ENCODE measurements at regions not wholly inside any gene's neighbourhood (a gene's known extent, or its start where the extent isn't known, plus 50 kb on each side); places are given as distances from the start of the nearest gene placed in this dataset.

DNA sequence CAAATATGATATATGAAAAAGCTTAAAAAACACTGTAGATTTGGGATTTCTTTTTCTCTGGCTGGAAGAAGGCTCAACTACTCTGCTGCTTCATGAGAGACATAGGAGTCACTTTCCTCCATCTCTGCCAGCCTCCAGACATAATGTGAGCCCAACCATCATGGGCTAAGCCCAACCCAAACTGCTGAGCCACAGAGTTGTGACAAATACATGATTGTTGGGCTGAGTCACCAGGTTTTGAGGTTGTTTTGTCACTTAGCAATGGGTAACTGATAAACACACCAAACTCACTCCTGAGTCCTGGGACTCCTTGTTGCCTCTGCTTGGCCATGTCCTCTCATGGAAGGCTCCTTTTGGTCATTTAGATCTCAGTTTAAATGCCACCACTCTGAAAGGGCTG lies 381.8 kb upstream of the FZD8 start:
- Histone ChIP-seq H3K27me3 (no peaks in the 10 kb centered on the region), H3K36me3 (ENCODE audit: low read depth, missing control alignments) (no peaks in the 10 kb centered on the region), H3K4me1 (no peaks in the 10 kb centered on the region), H3K27ac (no peak overlapping the region), H3K4me3 (no peak overlapping the region), H3K9me3 (no peaks in the 10 kb centered on the region)
- intact Hi-C loops (cut with DNase I; ENCODE audit: low total_unique reads), result no loop called here
- no peak for DNase-seq
- TF ChIP-seq, protein P1, sequence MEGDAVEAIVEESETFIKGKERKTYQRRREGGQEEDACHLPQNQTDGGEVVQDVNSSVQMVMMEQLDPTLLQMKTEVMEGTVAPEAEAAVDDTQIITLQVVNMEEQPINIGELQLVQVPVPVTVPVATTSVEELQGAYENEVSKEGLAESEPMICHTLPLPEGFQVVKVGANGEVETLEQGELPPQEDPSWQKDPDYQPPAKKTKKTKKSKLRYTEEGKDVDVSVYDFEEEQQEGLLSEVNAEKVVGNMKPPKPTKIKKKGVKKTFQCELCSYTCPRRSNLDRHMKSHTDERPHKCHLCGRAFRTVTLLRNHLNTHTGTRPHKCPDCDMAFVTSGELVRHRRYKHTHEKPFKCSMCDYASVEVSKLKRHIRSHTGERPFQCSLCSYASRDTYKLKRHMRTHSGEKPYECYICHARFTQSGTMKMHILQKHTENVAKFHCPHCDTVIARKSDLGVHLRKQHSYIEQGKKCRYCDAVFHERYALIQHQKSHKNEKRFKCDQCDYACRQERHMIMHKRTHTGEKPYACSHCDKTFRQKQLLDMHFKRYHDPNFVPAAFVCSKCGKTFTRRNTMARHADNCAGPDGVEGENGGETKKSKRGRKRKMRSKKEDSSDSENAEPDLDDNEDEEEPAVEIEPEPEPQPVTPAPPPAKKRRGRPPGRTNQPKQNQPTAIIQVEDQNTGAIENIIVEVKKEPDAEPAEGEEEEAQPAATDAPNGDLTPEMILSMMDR (IDR thresholded peaks at IDR 0.05), result no peak
- TF ChIP-seq POLR2A (IDR thresholded peaks at IDR 0.05), result no peak

DNA sequence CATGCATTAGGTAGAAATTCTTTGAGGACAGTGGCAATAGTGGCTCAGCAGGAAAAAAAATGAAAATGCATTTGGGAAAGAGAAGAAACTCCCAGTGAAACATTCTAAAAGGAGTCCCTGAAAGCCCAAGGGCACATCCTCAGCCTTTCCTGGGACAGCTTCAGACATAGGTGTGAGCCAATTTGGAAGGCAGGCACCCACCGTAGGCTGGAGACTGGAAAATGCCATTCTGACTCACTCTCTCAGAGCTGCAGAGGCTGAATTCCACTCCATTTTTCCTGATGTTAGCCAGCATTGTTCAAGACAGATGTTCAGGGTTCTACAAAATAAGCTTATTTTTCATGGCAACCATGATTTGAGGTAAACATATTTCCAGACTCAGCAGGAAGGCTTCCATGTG lies 379.0 kb upstream of the FZD8 start:
- intact Hi-C loops (cut with DNase I; ENCODE audit: low total_unique reads), result no loop called here
- whole genome bisulfite sequencing, 2 donors, result 0 to 4% methylated on average over 1 of the region's 1 CpG
- no peak for DNase-seq
- TF ChIP-seq, protein P1 (IDR thresholded peaks at IDR 0.05), result no peak
- TF ChIP-seq POLR2A (IDR thresholded peaks at IDR 0.05), result no peak
- Histone ChIP-seq H3K27me3 (no peaks in the 10 kb centered on the region), H3K36me3 (ENCODE audit: low read depth, missing control alignments) (no peaks in the 10 kb centered on the region), H3K4me3 (no peak overlapping the region), H3K4me1 (no peaks in the 10 kb centered on the region), H3K27ac (no peak overlapping the region), H3K9me3 (no peaks in the 10 kb centered on the region)

DNA sequence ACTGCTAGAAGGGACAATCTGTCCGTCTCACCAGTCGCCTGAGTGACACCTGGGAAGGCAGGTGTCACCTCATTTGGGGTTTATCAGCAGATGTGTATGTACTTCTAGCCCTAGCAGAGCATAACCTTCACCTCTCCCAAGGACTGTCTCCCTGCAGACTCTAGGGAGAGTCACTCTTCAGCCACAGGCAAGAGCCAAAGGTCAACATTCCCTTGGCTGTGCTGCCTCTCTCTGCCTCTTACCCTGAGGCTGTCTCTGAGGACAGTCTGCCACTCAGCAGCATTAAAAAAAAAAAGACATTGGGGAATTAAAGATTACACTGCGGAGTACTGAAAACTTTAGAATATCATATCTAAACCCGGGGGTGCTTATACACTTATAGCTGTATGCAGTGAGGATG lies 377.7 kb upstream of the FZD8 start:
- intact Hi-C loops (cut with DNase I; ENCODE audit: low total_unique reads), result no loop called here
- Histone ChIP-seq H3K27ac (no peak overlapping the region), H3K4me3 (no peak overlapping the region), H3K4me1 (no peaks in the 10 kb centered on the region), H3K9me3 (no peaks in the 10 kb centered on the region), H3K36me3 (ENCODE audit: low read depth, missing control alignments) (no peaks in the 10 kb centered on the region), H3K27me3 (no peaks in the 10 kb centered on the region)
- TF ChIP-seq POLR2A (IDR thresholded peaks at IDR 0.05), result no peak
- TF ChIP-seq, protein P1 (IDR thresholded peaks at IDR 0.05), result no peak
- WGBS, 2 donors, result 82 to 96% methylated on average over 4 of the region's 4 CpGs
- DNase-seq, result no peak

DNA sequence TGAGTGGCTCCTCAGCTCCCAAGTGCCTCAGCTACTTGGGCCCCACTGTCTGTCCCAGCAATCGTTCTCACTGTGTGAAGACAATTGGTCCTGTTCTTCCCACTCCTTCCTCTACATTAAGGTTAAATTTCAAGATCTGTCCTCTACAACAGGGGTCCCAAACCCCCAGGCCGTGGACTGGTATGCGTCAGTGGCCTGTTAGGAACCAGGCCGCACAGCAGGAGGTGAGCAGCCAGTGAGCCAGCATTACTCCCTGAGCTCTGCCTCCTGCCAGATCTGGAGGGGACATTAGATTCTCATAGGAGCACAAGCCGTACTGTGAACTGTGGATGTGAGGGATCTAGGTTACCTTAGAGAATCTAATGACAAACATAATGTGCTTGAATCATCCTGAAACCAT lies 376.9 kb upstream of the FZD8 start:
- TF ChIP-seq POLR2A (IDR thresholded peaks at IDR 0.05), result no peak
- TF ChIP-seq, protein P1 (IDR thresholded peaks at IDR 0.05), result no peak
- WGBS, 2 donors, result 93% methylated on average over 5 of the region's 5 CpGs
- intact Hi-C loops (cut with DNase I; ENCODE audit: low total_unique reads), result no loop called here
- Histone ChIP-seq H3K9me3 (no peaks in the 10 kb centered on the region), H3K4me1 (no peaks in the 10 kb centered on the region), H3K4me3 (no peak overlapping the region), H3K27me3 (no peaks in the 10 kb centered on the region), H3K36me3 (ENCODE audit: low read depth, missing control alignments) (no peaks in the 10 kb centered on the region), H3K27ac (no peak overlapping the region)
- DNase-seq, result no peak

DNA sequence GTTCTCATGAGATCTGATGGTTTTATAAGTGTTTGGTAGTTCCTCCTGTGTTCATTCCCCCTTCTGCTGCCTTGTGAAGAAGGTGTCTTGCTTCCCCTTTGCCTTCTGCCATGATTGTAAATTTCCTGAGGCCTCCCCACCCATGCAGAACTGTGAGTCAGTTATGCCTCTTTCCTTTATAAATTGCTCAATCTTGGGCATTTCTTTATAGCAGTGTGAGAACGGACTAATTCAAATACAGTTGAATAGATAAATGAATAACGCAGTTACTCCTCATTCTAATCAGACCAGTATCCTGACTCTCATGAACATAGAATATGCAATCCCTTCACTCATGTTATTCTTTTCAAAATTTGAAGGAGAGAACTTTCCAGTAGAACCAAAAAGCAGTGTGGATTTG lies 375.0 kb upstream of the FZD8 start:
- H3K4me3 ChIP-seq, result no peak overlapping the region
- H3K4me1 ChIP-seq, result no peaks in the 10 kb centered on the region
- intact Hi-C loops (cut with DNase I; ENCODE audit: low total_unique reads), result no loop called here
- 95 to 98% methylated on average over 2 of the region's 2 CpGs for WGBS, 2 donors
- H3K27ac ChIP-seq, result no peak overlapping the region
- H3K9me3 ChIP-seq, result no peaks in the 10 kb centered on the region
- no peak for TF ChIP-seq POLR2A (IDR thresholded peaks at IDR 0.05)
- TF ChIP-seq, protein P1 (IDR thresholded peaks at IDR 0.05), result no peak
- no peak for DNase-seq
- H3K36me3 ChIP-seq (ENCODE audit: low read depth, missing control alignments), result no peaks in the 10 kb centered on the region
- no peaks in the 10 kb centered on the region for H3K27me3 ChIP-seq
